ENCODE measurements at regions not wholly inside any gene's neighbourhood (a gene's known extent, or its start where the extent isn't known, plus 50 kb on each side); places are given as distances from the start of the nearest gene placed in this dataset.
"Not testable (repeated sequence)": the region's sequence is repeated elsewhere in the genome, so short reads cannot be mapped to it uniquely, and the experiment has no call there.

DNA sequence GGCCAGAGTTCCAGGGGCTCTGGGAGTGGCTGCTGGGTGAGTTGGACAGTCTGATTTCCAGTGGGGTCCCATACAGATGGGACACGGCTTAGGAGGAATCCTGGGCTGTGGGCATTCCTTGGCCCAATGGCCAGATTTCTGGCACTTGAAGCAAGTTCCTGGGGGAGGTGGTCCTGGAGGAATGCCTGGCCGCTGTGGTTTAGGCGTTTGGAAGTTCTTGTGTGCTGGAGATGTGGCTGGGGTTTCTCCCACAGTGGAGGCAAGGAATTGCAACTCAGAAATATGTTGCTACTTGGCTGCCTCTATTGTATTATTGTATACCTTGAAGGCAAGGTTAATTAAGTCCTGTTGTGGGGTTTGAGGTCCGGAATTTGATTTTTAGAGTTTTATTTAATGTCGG lies 56.5 kb downstream of the BEX3 start:
- TF ChIP-seq, protein P1, sequence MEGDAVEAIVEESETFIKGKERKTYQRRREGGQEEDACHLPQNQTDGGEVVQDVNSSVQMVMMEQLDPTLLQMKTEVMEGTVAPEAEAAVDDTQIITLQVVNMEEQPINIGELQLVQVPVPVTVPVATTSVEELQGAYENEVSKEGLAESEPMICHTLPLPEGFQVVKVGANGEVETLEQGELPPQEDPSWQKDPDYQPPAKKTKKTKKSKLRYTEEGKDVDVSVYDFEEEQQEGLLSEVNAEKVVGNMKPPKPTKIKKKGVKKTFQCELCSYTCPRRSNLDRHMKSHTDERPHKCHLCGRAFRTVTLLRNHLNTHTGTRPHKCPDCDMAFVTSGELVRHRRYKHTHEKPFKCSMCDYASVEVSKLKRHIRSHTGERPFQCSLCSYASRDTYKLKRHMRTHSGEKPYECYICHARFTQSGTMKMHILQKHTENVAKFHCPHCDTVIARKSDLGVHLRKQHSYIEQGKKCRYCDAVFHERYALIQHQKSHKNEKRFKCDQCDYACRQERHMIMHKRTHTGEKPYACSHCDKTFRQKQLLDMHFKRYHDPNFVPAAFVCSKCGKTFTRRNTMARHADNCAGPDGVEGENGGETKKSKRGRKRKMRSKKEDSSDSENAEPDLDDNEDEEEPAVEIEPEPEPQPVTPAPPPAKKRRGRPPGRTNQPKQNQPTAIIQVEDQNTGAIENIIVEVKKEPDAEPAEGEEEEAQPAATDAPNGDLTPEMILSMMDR (conservative IDR thresholded peaks at IDR 0.05 in 1 of 2, IDR thresholded peaks at IDR 0.05 in 1 of 2; ENCODE audit: low read depth in 1 of 2, low read length in 2 of 2) = not testable (repeated sequence)
- not testable (repeated sequence) for TF ChIP-seq EZH2 (IDR thresholded peaks at IDR 0.05; ENCODE audit: low read length, missing control alignments)
